Karpas-422 (cell line): ENCODE measurements at regions not wholly inside any gene's neighbourhood (a gene's known extent, or its start where the extent isn't known, plus 50 kb on each side); places are given as distances from the start of the nearest gene placed in this dataset.

Experiments used
- DNase-seq: peaks from one replicate; pipeline ENCODE4 v3.0.0-alpha.2; 2015
- H2AFZ ChIP-seq: fragments of 200-600 bp; sonication (generic); 2 replicates; pipeline ENCODE4 v1.6.1; 2014; ENCODE audit warnings: antibody characterized with exemption, low read length, mixed read lengths
- H3K27ac ChIP-seq: fragments of 200-600 bp; sonication (generic); 2 replicates; pipeline ENCODE4 v1.5.1; 2014; ENCODE audit warnings: mild to moderate bottlenecking, low read length, moderate library complexity
- H3K27me3 ChIP-seq: fragments of 200-600 bp; sonication (generic); 2 replicates; pipeline ENCODE4 v1.6.1; 2014; ENCODE audit warnings: low read length, mixed read lengths
- H3K36me3 ChIP-seq: fragments of 200-600 bp; sonication (generic); 2 replicates; pipeline ENCODE4 v1.6.1; 2014; ENCODE audit warnings: low read length, mixed read lengths; ENCODE audit not compliant: insufficient read depth
- H3K4me1 ChIP-seq: fragments of 200-600 bp; sonication (generic); 2 replicates; pipeline ENCODE4 v1.6.1; 2014; ENCODE audit warnings: mild to moderate bottlenecking, low read length, mixed read lengths
- H3K4me2 ChIP-seq: fragments of 200-600 bp; sonication (generic); 2 replicates; pipeline ENCODE4 v1.6.1; 2014; ENCODE audit warnings: low read length, low read depth, mild to moderate bottlenecking; ENCODE audit not compliant: poor library complexity, severe bottlenecking
- H3K4me3 ChIP-seq: fragments of 200-600 bp; sonication (generic); 2 replicates; pipeline ENCODE4 v1.5.1; 2014; ENCODE audit warnings: mild to moderate bottlenecking, antibody characterized with exemption, low read length, mixed read lengths
- H3K79me2 ChIP-seq: fragments of 200-600 bp; sonication (generic); 2 replicates; pipeline ENCODE4 v1.6.1; 2014; ENCODE audit warnings: mild to moderate bottlenecking, low read length, mixed read lengths
- H3K9ac ChIP-seq: fragments of 200-600 bp; sonication (generic); 2 replicates; pipeline ENCODE4 v1.6.0; 2014; ENCODE audit warnings: low read length
- H3K9me2 ChIP-seq: fragments of 200-600 bp; sonication (generic), shearing (Covaris generic); replicated peaks from 2 replicates; pipeline ENCODE4 v1.6.0; 2014; ENCODE audit warnings: mild to moderate bottlenecking, low read length, moderate library complexity; ENCODE audit not compliant: insufficient read depth
- H3K9me3 ChIP-seq: fragments of 300-700, 200-600 bp; sonication (generic); 2 replicates; pipeline ENCODE4 v1.6.1; 2014; ENCODE audit warnings: low read length, mixed read lengths
- H4K20me1 ChIP-seq: fragments of 200-600 bp; sonication (generic); 2 replicates; pipeline ENCODE4 v1.6.1; 2014; ENCODE audit warnings: mild to moderate bottlenecking, antibody characterized with exemption, low read length, low read depth; ENCODE audit not compliant: insufficient read depth

DNA sequence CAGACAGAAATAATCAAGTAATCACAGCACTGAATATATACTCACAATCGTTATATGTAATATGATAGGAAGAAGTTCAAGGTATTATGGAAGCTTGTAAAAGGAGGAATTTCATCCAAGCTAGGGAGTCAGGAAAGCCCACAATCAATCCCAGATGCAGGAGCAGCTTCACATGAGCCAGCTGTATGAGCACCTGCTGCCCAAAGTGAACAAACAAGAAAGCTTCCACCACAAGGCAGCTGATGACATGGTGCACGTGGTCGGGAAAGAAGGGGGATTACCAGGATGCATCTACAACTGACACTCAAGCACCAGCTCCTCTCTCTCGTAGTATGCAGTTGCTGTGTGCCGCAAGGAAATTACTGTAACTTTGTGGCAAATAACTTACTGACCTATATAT, 225.2 kb downstream of the XPNPEP1 start:
- no peaks in the 10 kb centered on the region for H4K20me1 ChIP-seq
- no peaks in the 10 kb centered on the region for H3K4me1 ChIP-seq
- H3K9ac ChIP-seq, result no peak overlapping the region
- H2AFZ ChIP-seq, result no peak overlapping the region
- H3K9me2 ChIP-seq, result no peaks in the 10 kb centered on the region
- H3K36me3 ChIP-seq, result no peaks in the 10 kb centered on the region
- no peaks in the 10 kb centered on the region for H3K27me3 ChIP-seq
- H3K9me3 ChIP-seq, result no peaks in the 10 kb centered on the region
- no peak overlapping the region for H3K27ac ChIP-seq
- no peak overlapping the region for H3K4me2 ChIP-seq
- no peak overlapping the region for H3K4me3 ChIP-seq
- no peaks in the 10 kb centered on the region for H3K79me2 ChIP-seq
- DNase-seq, result no peak

DNA sequence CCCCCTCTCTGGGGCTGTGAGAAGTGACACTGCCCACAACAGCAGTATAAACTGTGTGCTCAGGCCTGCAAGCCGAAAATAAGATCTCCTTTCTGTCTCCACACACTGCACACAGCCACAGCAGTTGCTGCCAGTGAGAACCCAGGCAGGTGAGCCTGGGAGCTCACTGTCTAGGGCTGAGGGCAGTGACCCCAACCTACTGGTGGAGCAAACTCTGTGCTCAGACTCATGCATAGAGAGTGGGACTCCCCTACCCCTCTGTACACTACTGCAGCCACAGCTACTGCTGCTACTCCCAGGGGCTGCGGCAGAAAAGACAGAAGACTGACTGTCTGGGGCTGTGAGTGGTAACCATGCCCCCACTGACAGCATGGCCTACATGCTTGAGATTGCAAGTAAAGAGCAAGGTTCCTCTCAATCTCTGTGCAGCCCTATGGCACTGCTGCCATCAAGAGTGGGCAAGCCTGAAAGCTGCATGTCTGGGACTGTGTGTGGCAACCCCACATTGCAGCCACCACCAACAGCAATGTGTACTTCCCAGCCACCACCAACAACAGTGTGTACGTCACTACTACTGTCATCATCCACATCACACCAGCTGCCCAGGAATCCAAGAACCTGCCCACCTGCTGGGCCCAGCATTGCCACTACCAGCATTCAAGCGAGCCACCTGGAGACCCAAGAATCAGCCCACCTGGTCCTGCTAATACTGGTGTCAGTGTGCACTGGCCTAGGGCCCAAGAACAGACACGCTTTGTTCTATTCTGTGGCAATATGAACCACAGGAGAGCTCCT, 226.1 kb downstream of the XPNPEP1 start:
- no peaks in the 10 kb centered on the region for H3K4me1 ChIP-seq
- no peaks in the 10 kb centered on the region for H3K36me3 ChIP-seq
- no peak overlapping the region for H3K9ac ChIP-seq
- no peaks in the 10 kb centered on the region for H3K79me2 ChIP-seq
- H4K20me1 ChIP-seq, result no peaks in the 10 kb centered on the region
- no peak overlapping the region for H3K4me2 ChIP-seq
- H2AFZ ChIP-seq, result no peak overlapping the region
- DNase-seq, result no peak
- no peak overlapping the region for H3K27ac ChIP-seq
- no peaks in the 10 kb centered on the region for H3K27me3 ChIP-seq
- H3K9me2 ChIP-seq, result no peaks in the 10 kb centered on the region
- H3K9me3 ChIP-seq, result no peaks in the 10 kb centered on the region
- H3K4me3 ChIP-seq, result no peak overlapping the region

GRCh38 chr10:109696462-109696861, 226.8 kb downstream of the XPNPEP1 start:
- Histone ChIP-seq H3K79me2 (no peaks in the 10 kb centered on the region), H3K4me2 (no peak overlapping the region), H3K27me3 (no peaks in the 10 kb centered on the region), H3K27ac (no peak overlapping the region), H3K9me3 (no peaks in the 10 kb centered on the region), H3K9me2 (no peaks in the 10 kb centered on the region), H3K4me1 (no peaks in the 10 kb centered on the region), H3K9ac (no peak overlapping the region), H2AFZ (no peak overlapping the region), H4K20me1 (no peaks in the 10 kb centered on the region), H3K4me3 (no peak overlapping the region), H3K36me3 (no peaks in the 10 kb centered on the region)
- no peak for DNase-seq

GRCh38 chr10:109695988-109696387, 227.3 kb downstream of the XPNPEP1 start:
- Histone ChIP-seq H3K4me3 (no peak overlapping the region), H3K9me3 (no peaks in the 10 kb centered on the region), H3K27ac (no peak overlapping the region), H2AFZ (no peak overlapping the region), H4K20me1 (no peaks in the 10 kb centered on the region), H3K27me3 (no peaks in the 10 kb centered on the region), H3K36me3 (no peaks in the 10 kb centered on the region), H3K79me2 (no peaks in the 10 kb centered on the region), H3K9me2 (no peaks in the 10 kb centered on the region), H3K9ac (no peak overlapping the region), H3K4me2 (no peak overlapping the region), H3K4me1 (no peaks in the 10 kb centered on the region)
- DNase-seq, result no peak

GRCh38 chr10:109689785-109690184, 233.5 kb downstream of the XPNPEP1 start:
- H3K36me3 ChIP-seq, result no peaks in the 10 kb centered on the region
- H3K4me1 ChIP-seq, result no peaks in the 10 kb centered on the region
- H3K27ac ChIP-seq, result no peak overlapping the region
- no peaks in the 10 kb centered on the region for H3K27me3 ChIP-seq
- no peaks in the 10 kb centered on the region for H3K9me3 ChIP-seq
- no peaks in the 10 kb centered on the region for H4K20me1 ChIP-seq
- no peaks in the 10 kb centered on the region for H3K79me2 ChIP-seq
- no peaks in the 10 kb centered on the region for H3K9me2 ChIP-seq
- no peak overlapping the region for H3K9ac ChIP-seq
- H3K4me2 ChIP-seq, result no peak overlapping the region
- H3K4me3 ChIP-seq, result no peak overlapping the region
- H2AFZ ChIP-seq, result no peak overlapping the region
- no peak for DNase-seq

DNA sequence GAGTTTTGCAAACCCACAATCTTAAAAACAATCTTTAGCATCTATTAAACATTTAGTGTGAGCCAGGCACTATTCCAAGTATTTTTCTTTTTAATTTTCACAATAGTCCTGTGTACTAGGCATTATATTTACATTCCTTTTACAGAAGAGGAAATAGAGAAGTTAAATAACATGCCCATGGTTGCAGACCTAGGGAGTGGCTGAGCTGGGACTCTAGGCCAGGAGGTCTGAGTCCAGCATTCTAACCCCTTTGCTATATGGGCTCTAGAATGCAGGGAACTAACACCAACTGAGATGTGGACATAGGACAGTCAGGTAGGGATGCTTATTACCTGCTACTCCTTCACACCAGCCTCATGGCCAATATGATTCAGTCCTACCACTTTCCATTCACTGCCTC, 243.8 kb downstream of the XPNPEP1 start:
- DNase-seq, result no peak
- Histone ChIP-seq H3K9ac (no peak overlapping the region), H3K9me3 (no peaks in the 10 kb centered on the region), H3K27me3 (no peaks in the 10 kb centered on the region), H3K9me2 (no peaks in the 10 kb centered on the region), H3K4me2 (no peak overlapping the region), H4K20me1 (no peaks in the 10 kb centered on the region), H2AFZ (no peak overlapping the region), H3K27ac (no peak overlapping the region), H3K4me1 (no peaks in the 10 kb centered on the region), H3K79me2 (no peaks in the 10 kb centered on the region), H3K36me3 (no peaks in the 10 kb centered on the region), H3K4me3 (no peak overlapping the region)

DNA sequence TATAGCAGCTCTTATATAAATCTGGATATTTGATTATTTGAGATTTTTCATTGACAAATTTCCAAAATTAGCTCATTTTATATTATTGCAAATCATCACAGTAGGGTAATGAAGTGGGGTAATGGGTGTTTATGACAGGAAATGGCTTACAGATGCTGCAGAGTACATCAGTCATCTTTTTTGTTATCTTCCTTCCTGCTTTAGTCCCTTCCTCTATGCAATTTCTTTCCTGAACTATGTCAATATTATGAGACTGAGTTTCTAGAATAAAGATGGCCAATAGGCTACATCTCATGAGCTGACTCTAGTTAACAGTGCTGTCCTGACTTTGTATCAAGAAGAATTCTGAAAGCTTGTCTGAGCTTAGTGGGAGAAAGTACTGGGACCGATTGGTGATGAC, 244.5 kb downstream of the XPNPEP1 start:
- H3K9me2 ChIP-seq, result no peaks in the 10 kb centered on the region
- no peaks in the 10 kb centered on the region for H3K36me3 ChIP-seq
- no peak overlapping the region for H2AFZ ChIP-seq
- H3K4me1 ChIP-seq, result no peaks in the 10 kb centered on the region
- no peak overlapping the region for H3K4me3 ChIP-seq
- no peaks in the 10 kb centered on the region for H3K79me2 ChIP-seq
- no peaks in the 10 kb centered on the region for H4K20me1 ChIP-seq
- no peaks in the 10 kb centered on the region for H3K9me3 ChIP-seq
- DNase-seq, result no peak
- no peaks in the 10 kb centered on the region for H3K27me3 ChIP-seq
- H3K4me2 ChIP-seq, result no peak overlapping the region
- no peak overlapping the region for H3K9ac ChIP-seq
- no peak overlapping the region for H3K27ac ChIP-seq

- no peaks in the 10 kb centered on the region for H3K4me1 ChIP-seq
- H3K36me3 ChIP-seq, result no peaks in the 10 kb centered on the region
- no peaks in the 10 kb centered on the region for H3K9me2 ChIP-seq
- H2AFZ ChIP-seq, result no peak overlapping the region
- H4K20me1 ChIP-seq, result no peaks in the 10 kb centered on the region
- no peak overlapping the region for H3K9ac ChIP-seq
- no peak for DNase-seq
- no peak overlapping the region for H3K27ac ChIP-seq
- no peaks in the 10 kb centered on the region for H3K27me3 ChIP-seq
- no peak overlapping the region for H3K4me2 ChIP-seq
- no peaks in the 10 kb centered on the region for H3K9me3 ChIP-seq
- H3K4me3 ChIP-seq, result no peak overlapping the region
- no peaks in the 10 kb centered on the region for H3K79me2 ChIP-seq
These were observed 246.6 kb downstream of the XPNPEP1 start for GRCh38 chr10:109676703-109677102.
